Left lung (tissue), 4 donors: ENCODE measurements at regions not wholly inside any gene's neighbourhood (a gene's known extent, or its start where the extent isn't known, plus 50 kb on each side); places are given as distances from the start of the nearest gene placed in this dataset.
"Not testable (repeated sequence)": the region's sequence is repeated elsewhere in the genome, so short reads cannot be mapped to it uniquely, and the experiment has no call there.

Source experiments
- ATAC-seq: fragments of 200-7000 bp; cut with Tn5 transposase; one replicate; pipeline ENCODE4 v1.9.1; 2020; ENCODE audit warnings: moderate library complexity
- DNase-seq, 4 donors: peaks; one replicate each; pipeline ENCODE4 v3.0.0-alpha.2; 2013 to 2020
- H3K27ac ChIP-seq, 2 donors: fragments of 200-600 bp; sonication (generic) in 1 of 2; one replicate each; pipeline versions ENCODE4 v1.5.0 to v1.8.0; 2020 to 2021
- H3K27me3 ChIP-seq, 2 donors: fragments of 200-600 bp; sonication (generic) in 1 of 2; one replicate each; pipeline versions ENCODE4 v1.5.0 to v1.8.0; 2020 to 2021
- H3K36me3 ChIP-seq, 2 donors: fragments of 200-600 bp; sonication (generic) in 1 of 2; one replicate each; pipeline versions ENCODE4 v1.5.0 to v1.8.0; 2020 to 2021
- H3K4me1 ChIP-seq, 2 donors: fragments of 200-600 bp; one replicate each; pipeline ENCODE4 v1.8.0; 2021
- H3K4me3 ChIP-seq, 2 donors: fragments of 200-600 bp; sonication (generic) in 1 of 2; one replicate each; pipeline versions ENCODE4 v1.5.0 to v1.8.0; 2020 to 2021; ENCODE audit warnings: mild to moderate bottlenecking in 1 of 2
- H3K9me3 ChIP-seq, 2 donors: fragments of 200-600 bp; sonication (generic) in 1 of 2; one replicate each; pipeline versions ENCODE4 v1.5.0 to v1.8.0; 2020 to 2021
- CTCF ChIP-seq, 2 donors: fragments of 200-600 bp; sonication (generic) in 1 of 2; IDR thresholded peaks; one replicate each; pipeline versions ENCODE4 v1.5.0 to v1.8.0; 2021; ENCODE audit warnings: antibody characterized with exemption in 2 of 2
- intact Hi-C, 2 donors: fragments of 100-400 bp; cut with DNase I; formaldehyde crosslinking; loops; one replicate each; pipeline versions ENCODE4 v1.11.2 to v1.14.2; 2022
- donor health status: DM: no; HTN: yes; CAD: no.
- donor health status: DM: no; HTN: no; CAD: no.

DNA sequence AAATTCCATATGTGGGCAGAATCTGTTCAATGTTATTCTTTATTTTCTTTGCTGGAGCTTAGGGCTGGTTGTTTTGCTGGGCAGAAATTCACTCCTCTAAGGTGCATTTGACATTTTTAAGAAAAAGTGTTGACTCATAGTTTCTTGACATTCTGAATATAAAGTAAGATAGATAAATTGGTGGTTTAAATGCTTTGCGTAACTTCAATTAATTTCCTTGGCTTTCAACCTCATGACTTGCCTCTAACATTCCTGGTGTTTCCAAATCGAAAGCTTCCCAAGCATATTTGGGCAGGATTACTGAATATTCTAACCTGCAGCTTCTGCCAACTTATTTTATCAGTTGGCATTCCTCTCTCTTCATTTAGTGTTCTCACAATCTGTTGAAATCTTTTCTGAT lies 718.7 kb upstream of the ADGRB3 start:
- no peaks in the 10 kb centered on the region for H3K27me3 ChIP-seq
- H3K36me3 ChIP-seq: no peaks in the 10 kb centered on the region
- intact Hi-C loops: no loop called here
- DNase-seq (no peak), ATAC-seq (no peak)
- peaks cover 0 to 5% of the 10 kb centered on the region in 2 donors for H3K9me3 ChIP-seq
- no peak overlapping the region for H3K4me3 ChIP-seq
- no peak overlapping the region for H3K27ac ChIP-seq
- no peak for TF ChIP-seq CTCF (IDR thresholded peaks at IDR 0.05)
- H3K4me1 ChIP-seq: no peaks in the 10 kb centered on the region

DNA sequence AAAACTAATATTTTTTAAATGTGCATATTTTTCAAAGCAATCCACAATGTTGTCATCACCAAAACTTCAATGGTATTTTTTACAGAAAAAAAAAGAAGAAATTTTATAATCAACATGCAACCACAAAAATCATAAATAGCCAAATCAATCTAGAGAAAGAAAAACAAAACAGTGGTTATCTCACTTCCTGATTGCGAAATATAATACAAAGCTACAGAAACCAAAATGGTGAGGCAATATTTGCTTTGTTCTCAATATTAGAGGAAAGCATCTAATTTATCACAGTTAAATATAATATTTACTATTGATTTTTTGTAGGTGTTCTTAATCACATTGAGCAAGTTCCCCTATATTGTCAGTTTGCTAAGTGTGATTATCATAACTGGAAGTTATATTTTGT lies 720.7 kb upstream of the ADGRB3 start:
- Histone ChIP-seq H3K36me3 (no peaks in the 10 kb centered on the region), H3K9me3 (peaks cover 0 to 5% of the 10 kb centered on the region in 2 donors), H3K4me3 (no peak overlapping the region), H3K27ac (no peak overlapping the region), H3K4me1 (no peaks in the 10 kb centered on the region), H3K27me3 (no peaks in the 10 kb centered on the region)
- DNase-seq (no peak), ATAC-seq (no peak)
- intact Hi-C loops: no loop called here
- TF ChIP-seq CTCF (IDR thresholded peaks at IDR 0.05): no peak

GRCh38 chr6:67909354-67909753 lies 725.7 kb upstream of the ADGRB3 start:
- Histone ChIP-seq H3K4me3 (no peak overlapping the region), H3K4me1 (no peaks in the 10 kb centered on the region), H3K27me3 (no peaks in the 10 kb centered on the region), H3K27ac (no peak overlapping the region), H3K9me3 (peaks cover 0 to 4% of the 10 kb centered on the region in 2 donors), H3K36me3 (no peaks in the 10 kb centered on the region)
- ATAC-seq: no peak
- no peak for DNase-seq
- no peak for TF ChIP-seq CTCF (IDR thresholded peaks at IDR 0.05)
- intact Hi-C loops: no loop called here

- ATAC-seq (no peak), DNase-seq (no peak)
- Histone ChIP-seq H3K4me1 (no peaks in the 10 kb centered on the region), H3K4me3 (no peak overlapping the region), H3K27ac (no peak overlapping the region), H3K36me3 (no peaks in the 10 kb centered on the region), H3K9me3 (peaks cover 0 to 4% of the 10 kb centered on the region in 2 donors), H3K27me3 (no peaks in the 10 kb centered on the region)
- intact Hi-C loops: no loop called here
- TF ChIP-seq CTCF (IDR thresholded peaks at IDR 0.05): no peak
These were observed 726.7 kb upstream of the ADGRB3 start for GRCh38 chr6:67908379-67908778.

- ATAC-seq, DNase-seq, intact Hi-C loops: not testable (repeated sequence)
These were observed 730.3 kb upstream of the ADGRB3 start for GRCh38 chr6:67904735-67905134.

DNA sequence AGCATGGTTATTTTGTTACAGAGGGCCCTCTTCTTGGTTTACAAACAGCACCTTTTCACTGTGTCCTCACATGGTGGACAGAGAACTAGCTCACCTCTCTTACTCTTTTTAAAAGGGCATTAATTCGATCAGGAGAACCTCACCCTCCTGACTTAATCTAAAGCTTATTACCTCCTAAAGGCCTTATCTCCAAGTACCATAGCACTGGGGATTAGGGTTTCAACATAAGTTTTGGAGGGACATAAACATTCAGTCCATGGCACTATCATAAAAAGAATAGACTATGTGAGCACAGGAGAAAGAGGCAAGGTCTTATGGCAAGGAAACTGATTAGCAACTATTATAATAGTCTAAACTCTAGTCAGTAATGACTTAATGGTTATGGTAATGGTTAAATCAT lies 736.2 kb upstream of the ADGRB3 start:
- no peaks in the 10 kb centered on the region for H3K27me3 ChIP-seq
- TF ChIP-seq CTCF (IDR thresholded peaks at IDR 0.05): no peak
- no peak overlapping the region for H3K4me3 ChIP-seq
- ATAC-seq (no peak), DNase-seq (no peak)
- intact Hi-C loops: no loop called here
- H3K36me3 ChIP-seq: no peaks in the 10 kb centered on the region
- no peak overlapping the region for H3K27ac ChIP-seq
- no peaks in the 10 kb centered on the region for H3K4me1 ChIP-seq
- peaks cover 0 to 6% of the 10 kb centered on the region in 2 donors for H3K9me3 ChIP-seq

More at GRCh38 chr6:67904735-67905134, 730.3 kb upstream of the ADGRB3 start:
- not testable (repeated sequence) for H3K27me3 ChIP-seq, H3K36me3 ChIP-seq, H3K4me1 ChIP-seq, H3K4me3 ChIP-seq, H3K27ac ChIP-seq
- H3K9me3 ChIP-seq: peaks cover 0 to 10% of the 10 kb centered on the region in 2 donors
